ENCODE measurements at regions not wholly inside any gene's neighbourhood (a gene's known extent, or its start where the extent isn't known, plus 50 kb on each side); places are given as distances from the start of the nearest gene placed in this dataset.

DNA sequence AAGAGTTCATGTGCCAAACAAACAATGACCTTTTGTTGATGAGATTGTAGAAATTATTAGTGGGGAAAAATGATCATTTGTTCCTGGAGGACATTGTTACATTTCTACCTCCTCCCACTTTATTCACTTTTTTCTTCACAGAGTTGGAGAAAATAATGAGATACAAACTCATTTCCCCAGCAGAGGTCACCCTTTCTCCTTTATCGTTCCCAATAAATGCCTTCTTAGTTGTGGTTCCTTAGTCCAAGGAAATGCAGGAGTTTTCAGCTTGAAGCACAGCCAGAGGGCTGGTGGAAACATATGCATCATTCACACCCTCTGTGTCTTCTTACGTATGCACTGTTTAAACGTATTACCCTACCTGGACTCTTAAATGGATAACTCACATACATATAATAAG, 108.8 kb downstream of the SLC4A3 start:
- TF ChIP-seq CTCF (IDR thresholded peaks at IDR 0.05) (peak; percentile 71), ZFX (IDR thresholded peaks at IDR 0.05; ENCODE audit: borderline replicate concordance) (no peak)
- H3K27ac ChIP-seq = no peak overlapping the region

- H3K27ac ChIP-seq = no peak overlapping the region
- peak; percentile 11; the same call in 1 of the 2 replicates for TF ChIP-seq CTCF (IDR thresholded peaks at IDR 0.05)
- TF ChIP-seq ZFX (IDR thresholded peaks at IDR 0.05; ENCODE audit: borderline replicate concordance) = no peak
Observed at GRCh38 chr2:219737270-219737691, 109.9 kb downstream of the SLC4A3 start.

DNA sequence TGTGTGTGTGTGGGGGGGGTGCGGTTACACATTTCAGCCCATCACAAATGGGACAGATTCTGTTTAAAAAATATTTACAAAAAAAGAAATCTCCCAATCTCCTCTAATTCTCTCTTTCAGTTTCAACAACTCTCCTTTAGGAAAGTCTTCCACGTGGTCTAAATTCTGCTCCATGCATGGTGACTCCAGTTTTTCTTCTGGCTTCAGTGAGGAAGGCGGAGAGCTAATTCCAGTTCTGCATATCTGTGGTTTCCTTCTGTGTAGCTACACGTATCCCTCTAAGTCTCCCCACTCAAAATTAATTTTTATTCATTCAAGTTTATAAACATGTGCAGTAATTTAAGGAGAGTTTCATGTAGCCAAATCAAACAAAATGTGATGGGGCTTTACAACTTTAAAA, 111.6 kb downstream of the SLC4A3 start:
- no peak overlapping the region for H3K27ac ChIP-seq
- TF ChIP-seq ZFX (IDR thresholded peaks at IDR 0.05; ENCODE audit: borderline replicate concordance) (no peak), CTCF (IDR thresholded peaks at IDR 0.05) (no peak)

- TF ChIP-seq ZFX (IDR thresholded peaks at IDR 0.05; ENCODE audit: borderline replicate concordance) = no peak
- TF ChIP-seq CTCF (IDR thresholded peaks at IDR 0.05) = no peak
- no peak overlapping the region for H3K27ac ChIP-seq
Observed at GRCh38 chr2:219739866-219740440, 112.5 kb downstream of the SLC4A3 start.

GRCh38 chr2:219743548-219743947, 116.1 kb downstream of the SLC4A3 start:
- no peak overlapping the region for H3K27ac ChIP-seq
- TF ChIP-seq CTCF (IDR thresholded peaks at IDR 0.05) = no peak
- TF ChIP-seq ZFX (IDR thresholded peaks at IDR 0.05; ENCODE audit: borderline replicate concordance) = no peak

- TF ChIP-seq CTCF (IDR thresholded peaks at IDR 0.05) = no peak
- no peak for TF ChIP-seq ZFX (IDR thresholded peaks at IDR 0.05; ENCODE audit: borderline replicate concordance)
Observed at GRCh38 chr2:219744066-219744465, 116.6 kb downstream of the SLC4A3 start.

GRCh38 chr2:219744600-219744999, 117.2 kb downstream of the SLC4A3 start:
- no peak for TF ChIP-seq CTCF (IDR thresholded peaks at IDR 0.05)
- H3K27ac ChIP-seq = no peak overlapping the region

More at GRCh38 chr2:219744066-219744465, 116.6 kb downstream of the SLC4A3 start:
- no peak overlapping the region for H3K27ac ChIP-seq

All from 22Rv1 (cell line).